GM12878 (cell line): ENCODE measurements at regions not wholly inside any gene's neighbourhood (a gene's known extent, or its start where the extent isn't known, plus 50 kb on each side); places are given as distances from the start of the nearest gene placed in this dataset.

ENCODE experiments used
- ATAC-seq: fragments of 200-7000 bp; cut with Tn5 transposase; 3 replicates; pipeline ENCODE4 v1.9.1; 2020; ENCODE audit warnings: mild to moderate bottlenecking, moderate library complexity
- BruUV-seq: library from RNA; stranded (reverse); fragments of 400-500 nt; replicated peaks from 2 replicates; lab custom pipeline; 2021; lab: Mats Ljungman, UMichigan
- CTCF ChIA-PET: fragments of 300-600 bp; sonication (Branson Sonifier 250); formaldehyde crosslinking; extraction: SDS; loops from one replicate; lab custom pipeline; 2021; ENCODE audit warnings: inconsistent platforms; lab: Yijun Ruan, JAX
- POLR2A ChIA-PET: fragments of 350-600 bp; formaldehyde crosslinking; extraction: SDS; loops from one replicate; lab custom pipeline; 2021; ENCODE audit warnings: inconsistent platforms; lab: Charles Lee
- RAD21 ChIA-PET: fragments of 300-600 bp; sonication (Branson Sonifier 250); formaldehyde crosslinking; loops from one replicate; lab custom pipeline; 2023; ENCODE audit warnings: antibody characterized with exemption; ENCODE audit not compliant: unreplicated experiment; lab: Charles Lee
- SMC1A ChIA-PET: fragments of 300-600 bp; sonication (Branson Sonifier 250); formaldehyde crosslinking; loops from one replicate; lab custom pipeline; 2023; ENCODE audit not compliant: unreplicated experiment, uncharacterized antibody; lab: Charles Lee
- DNase-seq: peaks from one replicate; pipeline ENCODE4 v3.0.0-alpha.2; 2011; ENCODE audit warnings: low read depth, low spot score
- FAIRE-seq: peaks from 3 replicates; lab custom pipeline; 2011; peaks lifted over from hg19 to GRCh38; lab: Jason Lieb, UNC
- H2AFZ ChIP-seq: 2 replicates; pipeline ENCODE4 v1.6.0; 2011; ENCODE audit warnings: low read depth, low read length, control low read depth; ENCODE audit not compliant: control insufficient read depth
- H3K27ac ChIP-seq: 2 replicates; pipeline ENCODE4 v1.5.1; 2011; ENCODE audit warnings: control low read depth; ENCODE audit not compliant: control insufficient read depth, insufficient read depth
- H3K27me3 ChIP-seq, 2 experiments: replicated peaks in 1 of 2; 2 replicates each; pipeline versions ENCODE4 v1.6.0 to v1.6.1; 2011; ENCODE audit warnings: low read length in 1 of 2; ENCODE audit not compliant: control insufficient read depth in 2 of 2, insufficient read depth in 2 of 2
- H3K36me3 ChIP-seq, 2 experiments: 2 replicates each; pipeline ENCODE4 v1.5.1; 2011; ENCODE audit warnings: low read length in 1 of 2; ENCODE audit not compliant: control insufficient read depth in 2 of 2, insufficient read depth in 2 of 2
- H3K4me1 ChIP-seq: 2 replicates; pipeline ENCODE4 v1.6.1; 2011; ENCODE audit warnings: mild to moderate bottlenecking, low read length, moderate library complexity, mixed read lengths; ENCODE audit not compliant: control insufficient read depth, insufficient read depth
- H3K4me2 ChIP-seq: 2 replicates; pipeline ENCODE4 v1.6.0; 2011; ENCODE audit warnings: control low read depth; ENCODE audit not compliant: control insufficient read depth, insufficient read depth
- H3K4me3 ChIP-seq: fragments of 200-600 bp; sonication (generic); 2 replicates; pipeline ENCODE4 v1.5.1; 2016
- H3K79me2 ChIP-seq: 2 replicates; pipeline ENCODE4 v1.6.0; 2011; ENCODE audit warnings: low read length; ENCODE audit not compliant: control insufficient read depth, insufficient read depth
- H3K9ac ChIP-seq: 2 replicates; pipeline ENCODE4 v1.8.0; 2011; ENCODE audit warnings: low read length, control low read depth, mixed read lengths; ENCODE audit not compliant: control insufficient read depth, insufficient read depth
- H3K9me3 ChIP-seq: replicated peaks from 3 replicates; pipeline ENCODE4 v1.5.1; 2011; ENCODE audit warnings: mild to moderate bottlenecking, low read length; ENCODE audit not compliant: control insufficient read depth, insufficient read depth
- H4K20me1 ChIP-seq: 2 replicates; pipeline ENCODE4 v1.6.0; 2011; ENCODE audit not compliant: control insufficient read depth, insufficient read depth
- ASH2L ChIP-seq: fragments of 300-600, 200-600 bp; sonication (generic); IDR thresholded peaks from 2 replicates; pipeline ENCODE4 v1.6.1; 2017; ENCODE audit warnings: low read depth, mild to moderate bottlenecking, borderline replicate concordance
- GABPA ChIP-seq: IDR thresholded peaks from 2 replicates; pipeline ENCODE4 v1.6.1; 2014; ENCODE audit warnings: antibody characterized with exemption, low read depth, mild to moderate bottlenecking, inconsistent platforms
- NBN ChIP-seq: fragments of 450-650 bp; IDR thresholded peaks from 2 replicates; pipeline ENCODE4 v1.6.1; 2016
- NFIC ChIP-seq: IDR thresholded peaks from 2 replicates; pipeline ENCODE4 v1.6.1; 2012; ENCODE audit warnings: low read depth, mild to moderate bottlenecking, inconsistent platforms, low read length, moderate library complexity
- PAX5 ChIP-seq: IDR thresholded peaks from 2 replicates; pipeline ENCODE4 v1.6.1; 2011; ENCODE audit warnings: low read depth, low read length, borderline replicate concordance
- POLR2AphosphoS2 ChIP-seq: IDR thresholded peaks from 2 replicates; pipeline ENCODE4 v1.6.1; 2011; ENCODE audit warnings: low read depth, mild to moderate bottlenecking, low read length, improper control_type of control experiment, moderate library complexity
- RB1 ChIP-seq: fragments of 450-650 bp; formaldehyde crosslinking; IDR thresholded peaks from 2 replicates; pipeline ENCODE4 v1.6.1; 2017; ENCODE audit warnings: mild to moderate bottlenecking, borderline replicate concordance
- RELA ChIP-seq: fragments of 450-650 bp; IDR thresholded peaks from 2 replicates; pipeline ENCODE4 v1.8.0; 2014; ENCODE audit warnings: borderline replicate concordance; ENCODE audit not compliant: partially characterized antibody
- SPI1 ChIP-seq: IDR thresholded peaks from 2 replicates; pipeline ENCODE4 v1.6.1; 2011; ENCODE audit warnings: low read depth, mild to moderate bottlenecking, low read length, moderate library complexity, borderline replicate concordance; ENCODE audit not compliant: insufficient read depth
- ZBED1 ChIP-seq: IDR thresholded peaks from 2 replicates; pipeline ENCODE4 v1.6.1; 2016; ENCODE audit warnings: borderline replicate concordance
- ZNF274 ChIP-seq: IDR thresholded peaks from one replicate; pipeline ENCODE4 v1.8.0; 2011; ENCODE audit not compliant: insufficient read length, insufficient read depth
- WGBS: methylation state at CpG from one replicate; pipeline ENCODE4 v1.1.6; 2016; ENCODE audit warnings: low lambda C conversion rate; ENCODE audit not compliant: insufficient replicate concordance, insufficient coverage; ENCODE audit errors: missing lambda C conversion rate; 5-methylcytosine and 5-hydroxymethylcytosine counted together
- in situ Hi-C: fragments of 300-500 bp; cut with MboI; formaldehyde crosslinking; loops from 9 replicates; pipeline ENCODE4 v1.14.3; 2018; ENCODE audit warnings: mixed read lengths
- intact Hi-C: fragments of 100-400 bp; cut with micrococcal nuclease; formaldehyde crosslinking; loops from one replicate; pipeline ENCODE4 v1.14.2; 2022; ENCODE audit not compliant: unreplicated experiment
- TF ChIP-seq, protein P1 (sequence below): fragments of 450-650 bp; formaldehyde crosslinking; IDR thresholded peaks from 2 replicates; pipeline ENCODE4 v1.4.0; 2020; ENCODE audit warnings: mild to moderate bottlenecking, moderate library complexity
- TF ChIP-seq, protein P2 (sequence below): IDR thresholded peaks from 2 replicates; pipeline ENCODE4 v1.6.1; 2011; ENCODE audit warnings: low read depth, mild to moderate bottlenecking, low read length, moderate library complexity, borderline replicate concordance; ENCODE audit errors: extremely low read depth
- TF ChIP-seq, protein P3 (sequence below): IDR thresholded peaks from 2 replicates; pipeline ENCODE4 v1.6.1; 2012; ENCODE audit warnings: low read length, inconsistent platforms

DNA sequence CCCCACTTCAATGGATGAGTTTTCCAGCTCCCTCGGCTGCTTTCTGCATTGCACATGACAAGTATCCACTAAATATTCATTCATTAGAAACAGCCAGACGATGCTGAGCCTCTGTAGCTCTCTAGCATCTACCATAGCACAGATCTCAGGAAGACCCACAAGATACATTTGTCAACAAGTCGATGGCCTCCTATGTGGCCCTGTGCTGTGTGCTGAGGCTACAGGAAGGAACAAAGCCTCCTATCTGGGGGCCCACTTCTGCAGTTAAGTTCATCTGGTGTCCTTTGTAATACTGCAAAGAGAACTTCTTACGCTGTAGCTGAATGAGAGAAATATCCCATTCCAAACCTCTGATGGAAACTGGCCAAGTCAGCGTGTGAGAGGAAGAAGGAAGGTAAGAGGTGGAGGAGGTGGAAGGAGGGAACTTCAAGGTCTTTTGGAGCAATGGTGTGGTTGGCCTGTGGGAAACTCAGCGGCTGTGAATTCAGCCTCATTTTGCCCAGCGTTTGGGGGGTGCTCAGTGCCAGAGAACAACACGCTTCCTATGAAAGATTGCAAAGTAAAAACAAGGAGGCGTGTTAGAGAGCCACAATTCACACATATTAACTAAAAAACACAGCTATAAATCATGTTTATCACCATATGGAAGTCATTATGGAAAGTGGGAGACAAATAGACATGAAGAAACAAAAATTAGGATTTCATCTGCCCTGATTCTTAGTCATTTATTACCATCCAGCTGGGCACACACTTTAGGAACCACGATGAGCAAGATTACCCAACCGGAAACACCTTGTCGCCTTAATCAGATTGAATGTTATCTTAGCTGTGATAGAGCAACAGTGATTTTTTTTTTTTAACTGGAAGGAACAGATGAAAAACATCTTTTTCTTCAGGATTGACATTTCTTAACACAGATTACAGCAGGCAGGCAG lies 62.2 kb upstream of the USP6NL start:
- no peaks in the 10 kb centered on the region for H3K27me3 ChIP-seq
- peaks cover 48% of the 10 kb centered on the region for H3K4me1 ChIP-seq
- no peaks in the 10 kb centered on the region for H3K36me3 ChIP-seq
- no peak for DNase-seq
- peak overlapping the region; percentile 55 for H3K27ac ChIP-seq
- no peaks in the 10 kb centered on the region for H4K20me1 ChIP-seq
- WGBS: 2% methylated on average over 12 of the region's 12 CpGs
- H3K79me2 ChIP-seq: no peaks in the 10 kb centered on the region
- intact Hi-C loops (no loop called here), in situ Hi-C loops (no loop called here)
- no peak for FAIRE-seq
- CTCF ChIA-PET: interaction anchor here (1.1 to 1.8 kb wide), 5 partner anchors 9 to 313 kb away, joined by 3 to 5 read pairs (median 4); no protein-coding TSS in a partner anchor
- H3K4me2 ChIP-seq: peak overlapping the region; percentile 72
- peak overlapping the region; percentile 29; the same call in 1 of the 2 replicates for H3K4me3 ChIP-seq
- peak overlapping the region; percentile 29; the same call in 1 of the 2 replicates for H3K9ac ChIP-seq
- POLR2A ChIA-PET: interaction anchor here (0.6 kb wide), 1 partner anchor 65 kb away, joined by 3 read pairs; no protein-coding TSS in a partner anchor
- RAD21 ChIA-PET: no interaction called here
- H2AFZ ChIP-seq: peak overlapping the region; percentile 75
- ATAC-seq: no peak
- BruUV-seq: no TSS peak
- H3K9me3 ChIP-seq: peaks cover 1% of the 10 kb centered on the region; the same call in 2 of the 3 replicates
- SMC1A ChIA-PET: interaction anchor here (0.5 to 1.8 kb wide), 4 partner anchors 27 to 233 kb away, joined by 3 to 4 read pairs (median 4); no protein-coding TSS in a partner anchor
- TF ChIP-seq ASH2L (no peak), GABPA (no peak), POLR2AphosphoS2 (no peak), RELA (no peak), ZBED1 (no peak), ZNF274 (no peak), PAX5 (0 out of 2 replicates have a peak, but pooled peaks have one; percentile 51), SPI1 (no peak), NBN (no peak), NFIC (peak; percentile 32; the same call in 1 of the 2 replicates), RB1 (no peak)
- TF ChIP-seq, protein P1, sequence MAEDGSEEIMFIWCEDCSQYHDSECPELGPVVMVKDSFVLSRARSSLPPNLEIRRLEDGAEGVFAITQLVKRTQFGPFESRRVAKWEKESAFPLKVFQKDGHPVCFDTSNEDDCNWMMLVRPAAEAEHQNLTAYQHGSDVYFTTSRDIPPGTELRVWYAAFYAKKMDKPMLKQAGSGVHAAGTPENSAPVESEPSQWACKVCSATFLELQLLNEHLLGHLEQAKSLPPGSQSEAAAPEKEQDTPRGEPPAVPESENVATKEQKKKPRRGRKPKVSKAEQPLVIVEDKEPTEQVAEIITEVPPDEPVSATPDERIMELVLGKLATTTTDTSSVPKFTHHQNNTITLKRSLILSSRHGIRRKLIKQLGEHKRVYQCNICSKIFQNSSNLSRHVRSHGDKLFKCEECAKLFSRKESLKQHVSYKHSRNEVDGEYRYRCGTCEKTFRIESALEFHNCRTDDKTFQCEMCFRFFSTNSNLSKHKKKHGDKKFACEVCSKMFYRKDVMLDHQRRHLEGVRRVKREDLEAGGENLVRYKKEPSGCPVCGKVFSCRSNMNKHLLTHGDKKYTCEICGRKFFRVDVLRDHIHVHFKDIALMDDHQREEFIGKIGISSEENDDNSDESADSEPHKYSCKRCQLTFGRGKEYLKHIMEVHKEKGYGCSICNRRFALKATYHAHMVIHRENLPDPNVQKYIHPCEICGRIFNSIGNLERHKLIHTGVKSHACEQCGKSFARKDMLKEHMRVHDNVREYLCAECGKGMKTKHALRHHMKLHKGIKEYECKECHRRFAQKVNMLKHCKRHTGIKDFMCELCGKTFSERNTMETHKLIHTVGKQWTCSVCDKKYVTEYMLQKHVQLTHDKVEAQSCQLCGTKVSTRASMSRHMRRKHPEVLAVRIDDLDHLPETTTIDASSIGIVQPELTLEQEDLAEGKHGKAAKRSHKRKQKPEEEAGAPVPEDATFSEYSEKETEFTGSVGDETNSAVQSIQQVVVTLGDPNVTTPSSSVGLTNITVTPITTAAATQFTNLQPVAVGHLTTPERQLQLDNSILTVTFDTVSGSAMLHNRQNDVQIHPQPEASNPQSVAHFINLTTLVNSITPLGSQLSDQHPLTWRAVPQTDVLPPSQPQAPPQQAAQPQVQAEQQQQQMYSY (CRISPR knock-in tag): no peak
- TF ChIP-seq, protein P2, sequence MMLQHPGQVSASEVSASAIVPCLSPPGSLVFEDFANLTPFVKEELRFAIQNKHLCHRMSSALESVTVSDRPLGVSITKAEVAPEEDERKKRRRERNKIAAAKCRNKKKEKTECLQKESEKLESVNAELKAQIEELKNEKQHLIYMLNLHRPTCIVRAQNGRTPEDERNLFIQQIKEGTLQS: no peak
- TF ChIP-seq, protein P3, sequence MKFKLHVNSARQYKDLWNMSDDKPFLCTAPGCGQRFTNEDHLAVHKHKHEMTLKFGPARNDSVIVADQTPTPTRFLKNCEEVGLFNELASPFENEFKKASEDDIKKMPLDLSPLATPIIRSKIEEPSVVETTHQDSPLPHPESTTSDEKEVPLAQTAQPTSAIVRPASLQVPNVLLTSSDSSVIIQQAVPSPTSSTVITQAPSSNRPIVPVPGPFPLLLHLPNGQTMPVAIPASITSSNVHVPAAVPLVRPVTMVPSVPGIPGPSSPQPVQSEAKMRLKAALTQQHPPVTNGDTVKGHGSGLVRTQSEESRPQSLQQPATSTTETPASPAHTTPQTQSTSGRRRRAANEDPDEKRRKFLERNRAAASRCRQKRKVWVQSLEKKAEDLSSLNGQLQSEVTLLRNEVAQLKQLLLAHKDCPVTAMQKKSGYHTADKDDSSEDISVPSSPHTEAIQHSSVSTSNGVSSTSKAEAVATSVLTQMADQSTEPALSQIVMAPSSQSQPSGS: no peak
